T-helper 9 cell (primary cell): ENCODE measurements at regions not wholly inside any gene's neighbourhood (a gene's known extent, or its start where the extent isn't known, plus 50 kb on each side); places are given as distances from the start of the nearest gene placed in this dataset.
"Not testable (repeated sequence)": the region's sequence is repeated elsewhere in the genome, so short reads cannot be mapped to it uniquely, and the experiment has no call there.

Source experiments
- DNase-seq: peaks from one replicate; pipeline ENCODE4 v3.0.0-alpha.2; 2020

- no peak for DNase-seq
Observed at GRCh38 chr3:18987862-18988447, 160.4 kb upstream of the KCNH8 start.

- no peak for DNase-seq
Observed at GRCh38 chr3:18987070-18987469, 161.2 kb upstream of the KCNH8 start.

- DNase-seq: no peak
Observed at GRCh38 chr3:18982920-18983319, 165.4 kb upstream of the KCNH8 start.

- not testable (repeated sequence) for DNase-seq
Observed at GRCh38 chr3:18976102-18976501, 172.2 kb upstream of the KCNH8 start.

- DNase-seq: no peak
Observed at GRCh38 chr3:18968120-18968519, 180.2 kb upstream of the KCNH8 start.

- DNase-seq: no peak
Observed at GRCh38 chr3:18965781-18966180, 182.5 kb upstream of the KCNH8 start.

- no peak for DNase-seq
Observed at GRCh38 chr3:18964640-18965039, 183.7 kb upstream of the KCNH8 start.

- no peak for DNase-seq
Observed at GRCh38 chr3:18951333-18951732, 197.0 kb upstream of the KCNH8 start.

GRCh38 chr3:18946524-18946923 lies 201.8 kb upstream of the KCNH8 start:
- no peak for DNase-seq

- DNase-seq: no peak
Observed at GRCh38 chr3:18937574-18937973, 210.7 kb upstream of the KCNH8 start.

- no peak for DNase-seq
Observed at GRCh38 chr3:18919158-18919557, 229.2 kb upstream of the KCNH8 start.

GRCh38 chr3:18917923-18918322 lies 230.4 kb upstream of the KCNH8 start:
- no peak for DNase-seq

GRCh38 chr3:18902081-18902793 lies 246.1 kb upstream of the KCNH8 start:
- DNase-seq: no peak

- no peak for DNase-seq
Observed at GRCh38 chr3:18901571-18901970, 246.7 kb upstream of the KCNH8 start.

- no peak for DNase-seq
Observed at GRCh38 chr3:18900994-18901393, 247.3 kb upstream of the KCNH8 start.

- no peak for DNase-seq
Observed at GRCh38 chr3:18898911-18899310, 249.4 kb upstream of the KCNH8 start.

GRCh38 chr3:18892756-18893155 lies 255.6 kb upstream of the KCNH8 start:
- no peak for DNase-seq

GRCh38 chr3:18892047-18892446 lies 256.3 kb upstream of the KCNH8 start:
- no peak for DNase-seq

GRCh38 chr3:18891641-18892040 lies 256.7 kb upstream of the KCNH8 start:
- no peak for DNase-seq

GRCh38 chr3:18890449-18890848 lies 257.9 kb upstream of the KCNH8 start:
- no peak for DNase-seq

GRCh38 chr3:18888819-18889218 lies 259.5 kb upstream of the KCNH8 start:
- no peak for DNase-seq

GRCh38 chr3:18888370-18888769 lies 259.9 kb upstream of the KCNH8 start:
- no peak for DNase-seq

- no peak for DNase-seq
Observed at GRCh38 chr3:18886331-18886730, 262.0 kb upstream of the KCNH8 start.

GRCh38 chr3:18885612-18886011 lies 262.7 kb upstream of the KCNH8 start:
- DNase-seq: no peak

GRCh38 chr3:18883571-18883970 lies 264.7 kb upstream of the KCNH8 start:
- DNase-seq: no peak
